Neural progenitor cell (in vitro differentiated cells): ENCODE measurements at regions not wholly inside any gene's neighbourhood (a gene's known extent, or its start where the extent isn't known, plus 50 kb on each side); places are given as distances from the start of the nearest gene placed in this dataset.

Experiments used
- DNase-seq: peaks from one replicate; pipeline ENCODE4 v3.0.0-alpha.2; 2016; ENCODE audit warnings: low spot score
- H2AFZ ChIP-seq: fragments of 200-600 bp; sonication (generic); replicated peaks from 2 replicates; pipeline ENCODE4 v1.6.1; 2016; ENCODE audit warnings: antibody characterized with exemption
- H3F3A ChIP-seq: fragments of 200-600 bp; sonication (generic); 2 replicates; pipeline ENCODE4 v1.6.1; 2016; ENCODE audit warnings: antibody characterized with exemption, low read depth
- H3K27ac ChIP-seq: fragments of 200-600 bp; sonication (generic); 2 replicates; pipeline ENCODE4 v1.5.1; 2016; ENCODE audit warnings: mild to moderate bottlenecking
- H3K27me3 ChIP-seq: fragments of 200-600 bp; sonication (generic); 2 replicates; pipeline ENCODE4 v1.6.1; 2016; ENCODE audit warnings: mild to moderate bottlenecking, moderate library complexity
- H3K36me3 ChIP-seq: fragments of 200-600 bp; sonication (generic); 2 replicates; pipeline ENCODE4 v1.5.1; 2016
- H3K4me1 ChIP-seq: fragments of 200-600 bp; sonication (generic); 2 replicates; pipeline ENCODE4 v1.6.1; 2016; ENCODE audit warnings: mixed run types
- H3K4me2 ChIP-seq: fragments of 200-600 bp; sonication (generic); 2 replicates; pipeline ENCODE4 v1.6.1; 2016
- H3K4me3 ChIP-seq: fragments of 200-600 bp; sonication (generic); 2 replicates; pipeline ENCODE4 v1.5.1; 2016
- H3K79me2 ChIP-seq: fragments of 200-600 bp; sonication (generic); 2 replicates; pipeline ENCODE4 v1.6.1; 2016; ENCODE audit warnings: low read depth
- H3K9ac ChIP-seq: fragments of 200-600 bp; sonication (generic); 2 replicates; pipeline ENCODE4 v1.6.1; 2016
- H3K9me3 ChIP-seq: fragments of 200-600 bp; sonication (generic); 2 replicates; pipeline ENCODE4 v1.5.1; 2016; ENCODE audit warnings: low read depth
- H4K20me1 ChIP-seq: fragments of 200-600 bp; sonication (generic); 2 replicates; pipeline ENCODE4 v1.6.1; 2016; ENCODE audit warnings: low read depth
- H3K27ac Mint-ChIP-seq: 3 replicates; pipeline ENCODE4 v1.8.0; 2021; ENCODE audit warnings: mixed read lengths
- H3K27me3 Mint-ChIP-seq: 2 replicates; pipeline ENCODE4 v1.8.0; 2022; ENCODE audit warnings: low read depth, mild to moderate bottlenecking, inconsistent platforms, moderate library complexity, mixed read lengths; ENCODE audit not compliant: insufficient read depth
- H3K36me3 Mint-ChIP-seq: 3 replicates; pipeline ENCODE4 v1.8.0; 2021; ENCODE audit warnings: mixed read lengths
- H3K4me1 Mint-ChIP-seq: 3 replicates; pipeline ENCODE4 v1.8.0; 2021; ENCODE audit warnings: mixed read lengths
- H3K4me3 Mint-ChIP-seq: 3 replicates; pipeline ENCODE4 v1.8.0; 2021; ENCODE audit warnings: mild to moderate bottlenecking, moderate library complexity, mixed read lengths
- H3K9me3 Mint-ChIP-seq: 3 replicates; pipeline ENCODE4 v1.8.0; 2020; ENCODE audit warnings: mixed read lengths
- CTCF ChIP-seq: fragments of 200-600 bp; sonication (generic); IDR thresholded peaks from 2 replicates; pipeline ENCODE4 v1.5.1; 2017; ENCODE audit warnings: antibody characterized with exemption, mild to moderate bottlenecking
- EZH2 ChIP-seq: fragments of 200-600 bp; sonication (generic); IDR thresholded peaks from 2 replicates; pipeline ENCODE4 v1.6.1; 2017; ENCODE audit warnings: antibody characterized with exemption, mild to moderate bottlenecking, moderate library complexity
- EZH2phosphoT487 ChIP-seq: fragments of 200-600 bp; sonication (generic); IDR thresholded peaks from 2 replicates; pipeline ENCODE4 v1.6.1; 2017; ENCODE audit warnings: antibody characterized with exemption

- no peak overlapping the region for H3K9ac ChIP-seq
- H3K4me2 ChIP-seq: no peak overlapping the region
- no peaks in the 10 kb centered on the region for H3K36me3 ChIP-seq
- H3K4me1 Mint-ChIP-seq: no peaks in the 10 kb centered on the region
- TF ChIP-seq CTCF (no peak), EZH2phosphoT487 (no peak)
- H3K27me3 ChIP-seq: no peaks in the 10 kb centered on the region
- H3K9me3 Mint-ChIP-seq: peaks cover 21% of the 10 kb centered on the region
- H3K27ac ChIP-seq: no peak overlapping the region
- H3K4me3 ChIP-seq: no peak overlapping the region
- no peaks in the 10 kb centered on the region for H3F3A ChIP-seq
- no peaks in the 10 kb centered on the region for H3K36me3 Mint-ChIP-seq
- H2AFZ ChIP-seq: no peak overlapping the region
- no peaks in the 10 kb centered on the region for H3K79me2 ChIP-seq
- H4K20me1 ChIP-seq: no peaks in the 10 kb centered on the region
- H3K4me3 Mint-ChIP-seq: no peak overlapping the region
- H3K4me1 ChIP-seq: no peaks in the 10 kb centered on the region
- no peak for DNase-seq
- no peak overlapping the region for H3K27ac Mint-ChIP-seq
- no peaks in the 10 kb centered on the region for H3K27me3 Mint-ChIP-seq
- H3K9me3 ChIP-seq: no peaks in the 10 kb centered on the region
Measured at GRCh38 chr20:55067158-55067825, 591.9 kb downstream of the DOK5 start.

GRCh38 chr20:55058938-55059337, 583.5 kb downstream of the DOK5 start:
- Mint-ChIP-seq H3K27me3 (no peaks in the 10 kb centered on the region), H3K4me1 (no peaks in the 10 kb centered on the region), H3K36me3 (no peaks in the 10 kb centered on the region), H3K27ac (no peak overlapping the region), H3K4me3 (no peak overlapping the region), H3K9me3 (peaks cover 7% of the 10 kb centered on the region)
- TF ChIP-seq CTCF (no peak), EZH2 (no peak), EZH2phosphoT487 (no peak)
- Histone ChIP-seq H3K9me3 (no peaks in the 10 kb centered on the region), H4K20me1 (no peaks in the 10 kb centered on the region), H3F3A (no peaks in the 10 kb centered on the region), H3K4me3 (no peak overlapping the region), H3K27ac (no peak overlapping the region), H3K4me2 (no peak overlapping the region), H3K9ac (no peak overlapping the region), H2AFZ (no peak overlapping the region), H3K27me3 (no peaks in the 10 kb centered on the region), H3K79me2 (no peaks in the 10 kb centered on the region), H3K4me1 (no peaks in the 10 kb centered on the region), H3K36me3 (no peaks in the 10 kb centered on the region)
- no peak for DNase-seq

- H3K4me1 Mint-ChIP-seq: no peaks in the 10 kb centered on the region
- no peaks in the 10 kb centered on the region for H3K27me3 ChIP-seq
Measured at GRCh38 chr20:55057779-55058415, 582.5 kb downstream of the DOK5 start.

More at GRCh38 chr20:55057779-55058415, 582.5 kb downstream of the DOK5 start:
- no peaks in the 10 kb centered on the region for H3K36me3 ChIP-seq
- no peaks in the 10 kb centered on the region for H3K79me2 ChIP-seq
- Mint-ChIP-seq H3K9me3 (no peaks in the 10 kb centered on the region), H3K27ac (no peak overlapping the region), H3K4me3 (no peak overlapping the region), H3K36me3 (no peaks in the 10 kb centered on the region), H3K27me3 (no peaks in the 10 kb centered on the region)
- no peaks in the 10 kb centered on the region for H3K4me1 ChIP-seq
- H3K4me2 ChIP-seq: no peak overlapping the region
- no peaks in the 10 kb centered on the region for H4K20me1 ChIP-seq
- H3K27ac ChIP-seq: no peak overlapping the region
- TF ChIP-seq EZH2: no peak
- peak; percentile 53 for TF ChIP-seq CTCF
- no peak for DNase-seq
- H2AFZ ChIP-seq: peak overlapping the region; percentile 64
- no peaks in the 10 kb centered on the region for H3F3A ChIP-seq
- H3K9ac ChIP-seq: no peak overlapping the region
- no peak overlapping the region for H3K4me3 ChIP-seq
- H3K9me3 ChIP-seq: no peaks in the 10 kb centered on the region
